ENCODE measurements at regions not wholly inside any gene's neighbourhood (a gene's known extent, or its start where the extent isn't known, plus 50 kb on each side); places are given as distances from the start of the nearest gene placed in this dataset.

DNA sequence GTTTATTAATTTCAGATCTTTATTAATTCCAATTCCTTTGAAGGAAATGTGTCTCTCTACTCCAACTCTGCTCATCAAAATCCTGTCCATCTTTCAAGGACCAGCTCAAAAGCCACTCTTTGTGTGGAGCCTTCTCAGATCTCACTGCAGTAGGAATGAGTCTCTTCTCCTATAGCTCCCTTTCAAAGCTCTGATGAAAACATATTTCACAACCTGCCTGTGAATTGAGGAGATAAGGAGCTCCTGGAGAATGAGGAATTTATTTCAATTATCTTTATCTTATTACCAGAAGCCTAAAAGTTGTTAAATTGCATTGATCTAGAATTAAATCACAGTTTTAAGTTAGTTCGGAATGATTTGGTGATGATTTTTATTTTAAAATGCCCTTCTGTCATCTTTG is 92.6 kb upstream of the TRPC3 start:
- DNase-seq (ENCODE audit: low read depth in 2 of 2), result no peak
- H3K4me3 ChIP-seq (replicated peaks in 1 of 4; ENCODE audit: control extremely low read depth in 1 of 4, insufficient read depth in 1 of 4, low read depth in 3 of 4, low read length in 4 of 4), result no peak overlapping the region
- H3K27me3 ChIP-seq (ENCODE audit: control insufficient read depth, insufficient read depth, low read length), result no peaks in the 10 kb centered on the region
- no peak overlapping the region for H3K27ac ChIP-seq (ENCODE audit: insufficient read depth, low read length)
- no peak for TF ChIP-seq EZH2 (IDR thresholded peaks at IDR 0.05; ENCODE audit: low read length, missing control alignments)
- TF ChIP-seq, protein P1, sequence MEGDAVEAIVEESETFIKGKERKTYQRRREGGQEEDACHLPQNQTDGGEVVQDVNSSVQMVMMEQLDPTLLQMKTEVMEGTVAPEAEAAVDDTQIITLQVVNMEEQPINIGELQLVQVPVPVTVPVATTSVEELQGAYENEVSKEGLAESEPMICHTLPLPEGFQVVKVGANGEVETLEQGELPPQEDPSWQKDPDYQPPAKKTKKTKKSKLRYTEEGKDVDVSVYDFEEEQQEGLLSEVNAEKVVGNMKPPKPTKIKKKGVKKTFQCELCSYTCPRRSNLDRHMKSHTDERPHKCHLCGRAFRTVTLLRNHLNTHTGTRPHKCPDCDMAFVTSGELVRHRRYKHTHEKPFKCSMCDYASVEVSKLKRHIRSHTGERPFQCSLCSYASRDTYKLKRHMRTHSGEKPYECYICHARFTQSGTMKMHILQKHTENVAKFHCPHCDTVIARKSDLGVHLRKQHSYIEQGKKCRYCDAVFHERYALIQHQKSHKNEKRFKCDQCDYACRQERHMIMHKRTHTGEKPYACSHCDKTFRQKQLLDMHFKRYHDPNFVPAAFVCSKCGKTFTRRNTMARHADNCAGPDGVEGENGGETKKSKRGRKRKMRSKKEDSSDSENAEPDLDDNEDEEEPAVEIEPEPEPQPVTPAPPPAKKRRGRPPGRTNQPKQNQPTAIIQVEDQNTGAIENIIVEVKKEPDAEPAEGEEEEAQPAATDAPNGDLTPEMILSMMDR (conservative IDR thresholded peaks at IDR 0.05 in 1 of 2, IDR thresholded peaks at IDR 0.05 in 1 of 2; ENCODE audit: low read depth in 1 of 2, low read length in 2 of 2), result no peak
- no peaks in the 10 kb centered on the region for H3K36me3 ChIP-seq (ENCODE audit: control insufficient read depth, insufficient read depth, low read length)
- H3K4me2 ChIP-seq (ENCODE audit: extremely low read depth, insufficient read depth, low read length), result no peak overlapping the region
- H2AFZ ChIP-seq (ENCODE audit: low read length), result no peak overlapping the region
- peaks cover 2% of the 10 kb centered on the region for H3K4me1 ChIP-seq (ENCODE audit: control insufficient read depth, extremely low read depth, insufficient read depth, low read length)
- no peaks in the 10 kb centered on the region for H4K20me1 ChIP-seq (ENCODE audit: control insufficient read depth, extremely low read depth, insufficient read depth, low read length)
- no peaks in the 10 kb centered on the region for H3K9me3 ChIP-seq (ENCODE audit: control insufficient read depth, insufficient read depth, low read depth, low read length)
- no peak overlapping the region for H3K9ac ChIP-seq (ENCODE audit: insufficient read depth, low read length)
- no peaks in the 10 kb centered on the region for H3K79me2 ChIP-seq (ENCODE audit: control insufficient read depth, insufficient read depth, low read length)

DNA sequence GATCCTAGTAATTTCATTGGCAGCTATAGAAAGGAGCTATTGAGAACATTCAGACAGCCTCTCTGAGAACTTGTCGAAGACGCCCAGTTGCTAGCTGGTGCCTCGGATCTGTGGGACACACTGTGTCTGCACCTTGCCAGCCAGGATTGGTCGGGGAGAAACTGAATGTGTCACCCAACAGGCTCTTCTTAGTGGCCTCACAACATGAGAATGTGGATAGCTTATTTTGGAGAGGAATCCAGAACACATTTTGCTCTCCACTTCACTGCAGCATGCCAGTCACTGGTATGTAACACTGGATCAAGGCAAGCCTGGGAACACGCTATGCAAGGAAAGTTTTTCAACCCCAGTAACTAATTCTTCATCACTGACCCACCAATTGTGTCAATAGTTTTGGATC is 89.5 kb upstream of the TRPC3 start:
- no peak overlapping the region for H3K4me2 ChIP-seq (ENCODE audit: extremely low read depth, insufficient read depth, low read length)
- H2AFZ ChIP-seq (ENCODE audit: low read length), result no peak overlapping the region
- H3K36me3 ChIP-seq (ENCODE audit: control insufficient read depth, insufficient read depth, low read length), result no peaks in the 10 kb centered on the region
- DNase-seq (ENCODE audit: low read depth in 2 of 2), result no peak
- H3K9ac ChIP-seq (ENCODE audit: insufficient read depth, low read length), result no peak overlapping the region
- H3K79me2 ChIP-seq (ENCODE audit: control insufficient read depth, insufficient read depth, low read length), result no peaks in the 10 kb centered on the region
- H3K4me3 ChIP-seq (replicated peaks in 1 of 4; ENCODE audit: control extremely low read depth in 1 of 4, insufficient read depth in 1 of 4, low read depth in 3 of 4, low read length in 4 of 4), result no peak overlapping the region
- TF ChIP-seq, protein P1 (conservative IDR thresholded peaks at IDR 0.05 in 1 of 2, IDR thresholded peaks at IDR 0.05 in 1 of 2; ENCODE audit: low read depth in 1 of 2, low read length in 2 of 2), result no peak
- TF ChIP-seq EZH2 (IDR thresholded peaks at IDR 0.05; ENCODE audit: low read length, missing control alignments), result no peak
- no peaks in the 10 kb centered on the region for H4K20me1 ChIP-seq (ENCODE audit: control insufficient read depth, extremely low read depth, insufficient read depth, low read length)
- H3K4me1 ChIP-seq (ENCODE audit: control insufficient read depth, extremely low read depth, insufficient read depth, low read length), result peaks cover 2% of the 10 kb centered on the region
- no peaks in the 10 kb centered on the region for H3K27me3 ChIP-seq (ENCODE audit: control insufficient read depth, insufficient read depth, low read length)
- H3K9me3 ChIP-seq (ENCODE audit: control insufficient read depth, insufficient read depth, low read depth, low read length), result no peaks in the 10 kb centered on the region
- no peak overlapping the region for H3K27ac ChIP-seq (ENCODE audit: insufficient read depth, low read length)

DNA sequence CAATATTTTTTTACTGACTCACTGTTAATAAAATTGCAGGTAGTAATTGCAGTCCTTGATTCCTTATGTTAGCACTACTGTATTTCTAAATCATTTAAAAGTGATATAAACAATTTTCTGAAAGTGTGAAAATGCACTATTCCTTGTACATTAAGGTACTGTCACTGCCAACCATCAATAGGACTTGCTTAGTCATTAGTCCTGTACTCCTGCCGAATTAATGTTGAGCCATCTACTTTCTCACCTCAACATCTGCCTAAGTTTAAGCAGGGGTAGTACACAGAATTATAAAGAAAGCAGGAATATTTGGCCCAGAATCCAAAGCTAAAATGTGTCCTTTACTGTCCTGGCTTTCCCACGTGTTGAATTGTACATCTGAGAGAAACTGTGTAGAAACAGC is 87.0 kb upstream of the TRPC3 start:
- H3K9ac ChIP-seq (ENCODE audit: insufficient read depth, low read length), result no peak overlapping the region
- H4K20me1 ChIP-seq (ENCODE audit: control insufficient read depth, extremely low read depth, insufficient read depth, low read length), result no peaks in the 10 kb centered on the region
- H3K79me2 ChIP-seq (ENCODE audit: control insufficient read depth, insufficient read depth, low read length), result no peaks in the 10 kb centered on the region
- TF ChIP-seq, protein P1 (conservative IDR thresholded peaks at IDR 0.05 in 1 of 2, IDR thresholded peaks at IDR 0.05 in 1 of 2; ENCODE audit: low read depth in 1 of 2, low read length in 2 of 2), result no peak
- TF ChIP-seq EZH2 (IDR thresholded peaks at IDR 0.05; ENCODE audit: low read length, missing control alignments), result no peak
- no peak overlapping the region for H3K4me3 ChIP-seq (replicated peaks in 1 of 4; ENCODE audit: control extremely low read depth in 1 of 4, insufficient read depth in 1 of 4, low read depth in 3 of 4, low read length in 4 of 4)
- H3K27me3 ChIP-seq (ENCODE audit: control insufficient read depth, insufficient read depth, low read length), result no peaks in the 10 kb centered on the region
- H3K4me2 ChIP-seq (ENCODE audit: extremely low read depth, insufficient read depth, low read length), result no peak overlapping the region
- H3K27ac ChIP-seq (ENCODE audit: insufficient read depth, low read length), result no peak overlapping the region
- no peaks in the 10 kb centered on the region for H3K36me3 ChIP-seq (ENCODE audit: control insufficient read depth, insufficient read depth, low read length)
- H3K9me3 ChIP-seq (ENCODE audit: control insufficient read depth, insufficient read depth, low read depth, low read length), result no peaks in the 10 kb centered on the region
- no peaks in the 10 kb centered on the region for H3K4me1 ChIP-seq (ENCODE audit: control insufficient read depth, extremely low read depth, insufficient read depth, low read length)
- peak in 1 of 2 donors; percentile 25 for DNase-seq (ENCODE audit: low read depth in 2 of 2)
- no peak overlapping the region for H2AFZ ChIP-seq (ENCODE audit: low read length)
